ENCODE measurements at regions not wholly inside any gene's neighbourhood (a gene's known extent, or its start where the extent isn't known, plus 50 kb on each side); places are given as distances from the start of the nearest gene placed in this dataset.

DNA sequence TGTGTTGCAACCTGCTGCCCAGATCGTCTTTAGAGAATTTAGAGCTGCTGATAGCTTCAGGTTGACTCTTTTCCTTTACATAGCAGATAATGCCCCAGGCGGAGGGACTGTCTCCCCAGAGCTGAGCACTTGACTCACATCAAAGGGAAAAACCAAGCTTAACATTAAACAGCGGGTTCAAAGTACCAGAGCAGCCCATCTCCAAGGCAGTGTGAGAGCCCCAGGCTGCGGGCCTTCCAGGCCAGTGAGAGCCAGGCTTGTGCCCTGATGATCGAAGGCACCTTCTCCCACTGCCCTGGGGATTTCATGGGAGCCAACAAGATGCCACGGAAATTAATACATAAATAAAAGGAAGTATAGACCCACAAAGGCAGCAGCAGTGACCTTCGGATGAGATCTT is 275.6 kb downstream of the XXYLT1 start (continued):
- TF ChIP-seq, protein P1, sequence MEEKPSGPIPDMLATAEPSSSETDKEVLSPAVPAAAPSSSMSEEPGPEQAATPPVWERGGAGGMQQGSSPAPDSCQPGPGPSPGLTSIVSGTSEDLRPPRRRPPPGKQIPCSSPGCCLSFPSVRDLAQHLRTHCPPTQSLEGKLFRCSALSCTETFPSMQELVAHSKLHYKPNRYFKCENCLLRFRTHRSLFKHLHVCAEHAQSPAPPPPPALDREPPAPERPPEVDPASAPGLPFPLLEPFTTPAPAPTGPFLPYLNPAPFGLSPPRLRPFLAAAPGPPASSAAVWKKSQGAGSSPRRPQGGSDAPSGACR (CRISPR knock-in tag; IDR thresholded peaks at IDR 0.05), result no peak
- TF ChIP-seq PTBP1 (IDR thresholded peaks at IDR 0.05; ENCODE audit: low read depth, low read length, poor library complexity, severe bottlenecking) (no peak), JARID2 (CRISPR knock-in tag; IDR thresholded peaks at IDR 0.05; ENCODE audit: insufficient replicate concordance) (no peak), ZBTB3 (CRISPR knock-in tag; IDR thresholded peaks at IDR 0.05; ENCODE audit: borderline replicate concordance, low read depth) (no peak), HMGA1 (CRISPR knock-in tag; conservative IDR thresholded peaks at IDR 0.05) (no peak), MED8 (CRISPR knock-in tag; IDR thresholded peaks at IDR 0.05; ENCODE audit: insufficient replicate concordance) (no peak), TCF7 (IDR thresholded peaks at IDR 0.05; ENCODE audit: low read depth) (peak; percentile 80), ZNF543 (CRISPR knock-in tag; IDR thresholded peaks at IDR 0.05) (no peak), SAP130 (CRISPR knock-in tag; IDR thresholded peaks at IDR 0.05; ENCODE audit: low read depth) (peak; percentile 16; the same call in 1 of the 2 replicates), PITX1 (CRISPR knock-in tag; IDR thresholded peaks at IDR 0.05) (peak; percentile 26; the same call in 1 of the 2 replicates), TBX2 (CRISPR knock-in tag; IDR thresholded peaks at IDR 0.05; ENCODE audit: borderline replicate concordance) (peak; percentile 37; the same call in 1 of the 2 replicates), MXD4 (CRISPR knock-in tag; IDR thresholded peaks at IDR 0.05) (no peak), MAZ (IDR thresholded peaks at IDR 0.05; ENCODE audit: borderline replicate concordance, low read depth, low read length) (no peak), MAZ (CRISPR knock-in tag; IDR thresholded peaks at IDR 0.05; ENCODE audit: low read depth) (peak; percentile 55; the same call in 1 of the 2 replicates), POLR2A (IDR thresholded peaks at IDR 0.05; ENCODE audit: insufficient read depth in 1 of 2, low read depth in 2 of 2, low read length in 2 of 2) (no peak), ZNF207 (IDR thresholded peaks at IDR 0.05; ENCODE audit: borderline replicate concordance) (no peak), NRL (CRISPR knock-in tag; IDR thresholded peaks at IDR 0.05; ENCODE audit: borderline replicate concordance) (no peak), NFIB (CRISPR knock-in tag; IDR thresholded peaks at IDR 0.05; ENCODE audit: borderline replicate concordance) (no peak), ONECUT2 (CRISPR knock-in tag; IDR thresholded peaks at IDR 0.05) (no peak)
- TF ChIP-seq, protein P2, sequence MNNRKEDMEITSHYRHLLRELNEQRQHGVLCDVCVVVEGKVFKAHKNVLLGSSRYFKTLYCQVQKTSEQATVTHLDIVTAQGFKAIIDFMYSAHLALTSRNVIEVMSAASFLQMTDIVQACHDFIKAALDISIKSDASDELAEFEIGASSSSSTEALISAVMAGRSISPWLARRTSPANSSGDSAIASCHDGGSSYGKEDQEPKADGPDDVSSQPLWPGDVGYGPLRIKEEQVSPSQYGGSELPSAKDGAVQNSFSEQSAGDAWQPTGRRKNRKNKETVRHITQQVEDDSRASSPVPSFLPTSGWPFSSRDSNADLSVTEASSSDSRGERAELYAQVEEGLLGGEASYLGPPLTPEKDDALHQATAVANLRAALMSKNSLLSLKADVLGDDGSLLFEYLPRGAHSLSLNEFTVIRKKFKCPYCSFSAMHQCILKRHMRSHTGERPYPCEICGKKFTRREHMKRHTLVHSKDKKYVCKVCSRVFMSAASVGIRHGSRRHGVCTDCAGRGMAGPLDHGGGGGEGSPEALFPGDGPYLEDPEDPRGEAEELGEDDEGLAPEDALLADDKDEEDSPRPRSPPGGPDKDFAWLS (CRISPR knock-in tag; IDR thresholded peaks at IDR 0.05; ENCODE audit: borderline replicate concordance), result no peak
- TF ChIP-seq, protein P3, sequence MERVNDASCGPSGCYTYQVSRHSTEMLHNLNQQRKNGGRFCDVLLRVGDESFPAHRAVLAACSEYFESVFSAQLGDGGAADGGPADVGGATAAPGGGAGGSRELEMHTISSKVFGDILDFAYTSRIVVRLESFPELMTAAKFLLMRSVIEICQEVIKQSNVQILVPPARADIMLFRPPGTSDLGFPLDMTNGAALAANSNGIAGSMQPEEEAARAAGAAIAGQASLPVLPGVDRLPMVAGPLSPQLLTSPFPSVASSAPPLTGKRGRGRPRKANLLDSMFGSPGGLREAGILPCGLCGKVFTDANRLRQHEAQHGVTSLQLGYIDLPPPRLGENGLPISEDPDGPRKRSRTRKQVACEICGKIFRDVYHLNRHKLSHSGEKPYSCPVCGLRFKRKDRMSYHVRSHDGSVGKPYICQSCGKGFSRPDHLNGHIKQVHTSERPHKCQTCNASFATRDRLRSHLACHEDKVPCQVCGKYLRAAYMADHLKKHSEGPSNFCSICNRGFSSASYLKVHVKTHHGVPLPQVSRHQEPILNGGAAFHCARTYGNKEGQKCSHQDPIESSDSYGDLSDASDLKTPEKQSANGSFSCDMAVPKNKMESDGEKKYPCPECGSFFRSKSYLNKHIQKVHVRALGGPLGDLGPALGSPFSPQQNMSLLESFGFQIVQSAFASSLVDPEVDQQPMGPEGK (CRISPR knock-in tag; IDR thresholded peaks at IDR 0.05), result peak; percentile 74
- TF ChIP-seq, protein P4, sequence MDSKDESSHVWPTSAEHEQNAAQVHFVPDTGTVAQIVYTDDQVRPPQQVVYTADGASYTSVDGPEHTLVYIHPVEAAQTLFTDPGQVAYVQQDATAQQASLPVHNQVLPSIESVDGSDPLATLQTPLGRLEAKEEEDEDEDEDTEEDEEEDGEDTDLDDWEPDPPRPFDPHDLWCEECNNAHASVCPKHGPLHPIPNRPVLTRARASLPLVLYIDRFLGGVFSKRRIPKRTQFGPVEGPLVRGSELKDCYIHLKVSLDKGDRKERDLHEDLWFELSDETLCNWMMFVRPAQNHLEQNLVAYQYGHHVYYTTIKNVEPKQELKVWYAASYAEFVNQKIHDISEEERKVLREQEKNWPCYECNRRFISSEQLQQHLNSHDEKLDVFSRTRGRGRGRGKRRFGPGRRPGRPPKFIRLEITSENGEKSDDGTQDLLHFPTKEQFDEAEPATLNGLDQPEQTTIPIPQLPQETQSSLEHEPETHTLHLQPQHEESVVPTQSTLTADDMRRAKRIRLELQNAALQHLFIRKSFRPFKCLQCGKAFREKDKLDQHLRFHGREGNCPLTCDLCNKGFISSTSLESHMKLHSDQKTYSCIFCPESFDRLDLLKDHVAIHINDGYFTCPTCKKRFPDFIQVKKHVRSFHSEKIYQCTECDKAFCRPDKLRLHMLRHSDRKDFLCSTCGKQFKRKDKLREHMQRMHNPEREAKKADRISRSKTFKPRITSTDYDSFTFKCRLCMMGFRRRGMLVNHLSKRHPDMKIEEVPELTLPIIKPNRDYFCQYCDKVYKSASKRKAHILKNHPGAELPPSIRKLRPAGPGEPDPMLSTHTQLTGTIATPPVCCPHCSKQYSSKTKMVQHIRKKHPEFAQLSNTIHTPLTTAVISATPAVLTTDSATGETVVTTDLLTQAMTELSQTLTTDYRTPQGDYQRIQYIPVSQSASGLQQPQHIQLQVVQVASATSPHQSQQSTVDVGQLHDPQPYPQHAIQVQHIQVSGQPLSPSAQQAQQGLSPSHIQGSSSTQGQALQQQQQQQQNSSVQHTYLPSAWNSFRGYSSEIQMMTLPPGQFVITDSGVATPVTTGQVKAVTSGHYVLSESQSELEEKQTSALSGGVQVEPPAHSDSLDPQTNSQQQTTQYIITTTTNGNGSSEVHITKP (CRISPR knock-in tag; IDR thresholded peaks at IDR 0.05; ENCODE audit: low read depth), result peak; percentile 67; the same call in 1 of the 2 replicates
- TF ChIP-seq, protein P5, sequence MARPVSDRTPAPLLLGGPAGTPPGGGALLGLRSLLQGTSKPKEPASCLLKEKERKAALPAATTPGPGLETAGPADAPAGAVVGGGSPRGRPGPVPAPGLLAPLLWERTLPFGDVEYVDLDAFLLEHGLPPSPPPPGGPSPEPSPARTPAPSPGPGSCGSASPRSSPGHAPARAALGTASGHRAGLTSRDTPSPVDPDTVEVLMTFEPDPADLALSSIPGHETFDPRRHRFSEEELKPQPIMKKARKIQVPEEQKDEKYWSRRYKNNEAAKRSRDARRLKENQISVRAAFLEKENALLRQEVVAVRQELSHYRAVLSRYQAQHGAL (CRISPR knock-in tag; IDR thresholded peaks at IDR 0.05; ENCODE audit: not compliant biosample characterization), result no peak
